ENCODE measurements at regions not wholly inside any gene's neighbourhood (a gene's known extent, or its start where the extent isn't known, plus 50 kb on each side); places are given as distances from the start of the nearest gene placed in this dataset.

GRCh38 chr14:48628870-48629269 is 953.5 kb upstream of the MDGA2 start:
- TF ChIP-seq CTCF (IDR thresholded peaks at IDR 0.05) (no peak), POLR2A (IDR thresholded peaks at IDR 0.05) (no peak), POLR2AphosphoS5 (IDR thresholded peaks at IDR 0.05) (no peak)

Measured in upper lobe of left lung (tissue), 4 donors.